HG02943 (cell line): ENCODE measurements at regions not wholly inside any gene's neighbourhood (a gene's known extent, or its start where the extent isn't known, plus 50 kb on each side); places are given as distances from the start of the nearest gene placed in this dataset.
"Not testable (repeated sequence)": the region's sequence is repeated elsewhere in the genome, so short reads cannot be mapped to it uniquely, and the experiment has no call there.

ENCODE experiments used
- ATAC-seq: cut with Tn5 transposase; IDR thresholded peaks from one replicate; pipeline ENCODE4 v1.9.1; 2021; ENCODE audit warnings: mild to moderate bottlenecking, low read depth, moderate library complexity; ENCODE audit not compliant: unreplicated experiment

DNA sequence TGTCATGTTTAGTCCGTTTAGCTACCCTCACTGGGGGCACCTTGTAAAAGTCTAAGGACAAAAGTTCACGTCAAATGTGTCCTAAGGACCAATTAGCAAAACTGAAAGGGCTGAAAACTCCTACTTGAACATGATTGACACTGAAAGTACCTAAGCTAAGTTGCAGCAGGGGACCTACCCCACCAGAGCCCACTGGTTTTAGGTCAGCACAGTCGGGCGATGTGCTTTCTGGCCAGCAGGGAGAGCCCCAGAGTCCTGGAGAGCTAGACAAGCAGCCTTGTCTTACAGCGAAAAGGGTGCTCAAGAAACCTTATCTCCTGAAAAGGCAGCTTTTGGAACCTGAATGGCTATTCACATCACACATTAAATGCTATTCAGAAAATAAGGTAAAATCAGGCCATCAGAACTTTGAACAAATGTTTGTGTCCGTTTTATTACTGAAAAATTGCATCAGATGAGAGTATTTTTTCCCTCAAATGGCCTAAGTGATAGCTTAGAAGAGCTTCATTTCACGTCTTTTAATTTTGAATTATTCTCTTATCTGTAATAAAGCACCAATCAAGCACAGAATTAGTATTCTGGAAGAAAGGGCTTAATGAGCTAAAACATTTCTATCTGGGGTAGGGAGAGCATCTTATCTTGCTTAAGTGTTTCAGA is 52.2 kb upstream of the MKI67 start:
- peak; percentile 63 for ATAC-seq

DNA sequence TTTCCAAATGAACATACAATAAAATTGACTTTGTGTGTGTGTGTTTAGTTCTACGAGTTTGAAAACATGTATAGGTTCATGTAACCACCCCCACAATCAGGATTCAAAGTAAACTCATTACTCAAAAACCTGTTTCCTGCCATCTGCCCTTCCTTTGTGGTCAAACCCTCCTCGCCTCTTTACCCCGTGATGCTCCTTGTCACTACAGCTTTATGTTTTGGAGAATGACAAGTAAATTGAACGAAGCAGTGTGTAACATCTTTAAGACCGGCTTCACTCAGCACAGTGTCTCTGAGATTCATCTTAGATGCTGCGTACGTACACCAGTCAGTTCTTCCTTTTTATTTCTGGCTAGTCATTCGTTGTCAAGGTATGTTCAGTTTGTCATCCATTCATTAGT is 54.6 kb upstream of the MKI67 start:
- no peak for ATAC-seq

DNA sequence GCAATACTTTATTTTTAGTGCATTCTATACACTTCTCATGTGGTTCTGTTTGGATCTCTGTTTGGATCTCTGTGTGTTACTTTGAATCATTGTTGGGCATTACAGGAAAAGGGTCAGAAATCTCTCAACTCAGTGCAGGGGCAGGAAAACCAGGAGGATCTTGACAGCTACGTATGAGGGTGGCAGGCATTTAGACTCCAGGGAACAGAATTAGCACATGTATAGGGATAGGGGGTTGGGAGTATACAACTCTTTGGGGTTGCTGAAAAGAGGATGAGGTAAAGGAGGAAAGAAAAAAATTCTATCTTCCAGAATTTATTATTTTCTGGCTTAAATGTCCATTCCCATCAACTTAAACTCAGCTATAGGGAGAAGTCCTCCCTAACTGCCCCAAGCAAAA is 59.4 kb upstream of the MKI67 start:
- ATAC-seq, result no peak

DNA sequence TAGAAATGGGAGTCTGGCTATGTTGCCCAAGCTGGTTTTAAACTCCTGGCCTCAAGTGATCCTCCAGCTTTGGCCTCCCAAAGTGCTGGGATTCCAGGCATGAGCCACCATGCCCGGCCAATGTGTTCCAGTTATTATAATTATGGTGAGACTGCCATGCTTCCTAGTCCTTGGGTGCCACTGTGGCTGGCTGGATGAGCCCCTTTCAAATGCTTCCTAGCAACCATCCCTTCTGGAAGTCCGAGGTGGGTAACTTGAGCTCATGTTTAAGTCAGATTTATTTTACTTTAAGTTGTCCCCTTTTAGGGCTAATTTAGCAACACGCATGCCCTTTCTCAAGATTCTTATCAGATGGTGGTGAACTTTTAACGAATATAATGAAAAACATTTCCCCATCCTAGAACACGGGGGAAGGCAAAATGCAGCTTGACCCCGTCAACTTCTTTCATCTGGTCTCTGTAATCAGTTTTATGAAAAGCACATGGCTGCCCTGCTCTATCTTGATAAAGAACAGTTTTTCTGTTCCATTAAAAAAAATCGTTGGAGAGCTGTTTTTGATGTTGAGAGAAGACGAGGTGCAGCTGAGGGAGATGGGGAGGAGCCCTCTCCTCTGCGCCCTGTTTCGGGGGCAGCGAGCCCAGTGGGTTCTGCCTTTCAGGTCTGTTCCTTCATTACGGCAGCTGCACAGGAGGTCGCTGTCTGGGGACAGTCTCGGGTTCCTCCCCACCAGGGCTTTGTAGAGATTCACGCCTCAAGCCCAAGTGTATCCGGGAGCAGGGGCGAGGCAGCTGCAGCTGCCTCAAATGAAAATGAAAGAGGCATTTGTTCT is 61.0 kb upstream of the MKI67 start:
- no peak for ATAC-seq

DNA sequence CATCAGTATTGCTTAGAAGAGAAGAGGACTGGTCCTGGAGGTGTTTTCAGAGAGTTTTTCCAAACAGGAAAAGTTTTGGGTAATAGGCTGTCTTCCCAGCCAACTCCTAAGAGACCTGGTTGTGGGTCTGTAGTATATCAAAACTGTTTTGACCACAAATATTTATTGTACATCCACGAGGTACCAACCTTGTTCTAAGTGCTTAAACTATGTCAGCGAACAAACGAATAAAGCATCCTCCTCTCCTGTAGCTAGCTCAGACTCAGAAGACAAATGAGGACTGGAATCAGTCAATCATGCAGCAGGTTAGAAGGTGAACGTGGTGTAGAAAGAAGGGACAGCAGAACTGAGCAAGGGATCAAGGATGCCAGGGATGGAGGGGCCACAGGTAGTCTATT is 61.6 kb upstream of the MKI67 start:
- no peak for ATAC-seq

DNA sequence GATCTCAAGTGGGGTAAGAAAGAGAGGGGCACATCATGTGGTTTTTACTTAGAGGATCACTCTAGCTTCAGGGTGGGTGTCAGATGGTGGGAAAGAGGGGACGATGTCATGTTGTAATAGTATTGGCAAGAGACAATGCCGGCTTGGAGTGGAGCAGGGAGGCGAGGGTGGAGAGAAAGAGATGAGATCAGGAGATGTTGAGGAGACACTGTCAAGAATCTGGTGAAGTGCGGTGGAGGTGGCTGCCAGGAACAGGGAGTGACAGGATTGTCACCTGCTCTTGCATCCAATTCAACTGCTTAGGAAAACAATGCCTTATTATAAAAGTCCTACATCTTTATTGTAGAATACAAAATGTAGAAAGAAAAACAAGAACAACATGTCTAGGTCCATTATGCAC is 63.0 kb upstream of the MKI67 start:
- no peak for ATAC-seq

DNA sequence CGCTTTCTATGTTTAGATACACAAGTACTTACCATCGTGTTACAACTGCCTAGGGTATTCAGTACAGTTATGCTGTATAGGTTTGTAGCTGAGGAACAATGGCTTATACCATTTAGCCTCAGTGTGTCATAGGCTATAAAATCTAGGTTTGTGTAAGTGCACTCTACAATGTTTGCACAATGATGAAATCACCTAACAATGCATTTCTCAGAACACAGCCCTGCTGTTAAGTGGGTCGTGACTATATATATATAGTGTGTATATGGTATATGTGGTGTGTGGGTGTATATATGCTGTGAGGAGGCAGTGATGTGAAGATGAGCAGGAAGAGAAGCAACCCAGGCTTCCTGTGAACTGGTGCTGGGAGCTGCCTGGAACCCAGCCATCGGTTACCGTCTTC is 65.6 kb upstream of the MKI67 start:
- no peak for ATAC-seq

DNA sequence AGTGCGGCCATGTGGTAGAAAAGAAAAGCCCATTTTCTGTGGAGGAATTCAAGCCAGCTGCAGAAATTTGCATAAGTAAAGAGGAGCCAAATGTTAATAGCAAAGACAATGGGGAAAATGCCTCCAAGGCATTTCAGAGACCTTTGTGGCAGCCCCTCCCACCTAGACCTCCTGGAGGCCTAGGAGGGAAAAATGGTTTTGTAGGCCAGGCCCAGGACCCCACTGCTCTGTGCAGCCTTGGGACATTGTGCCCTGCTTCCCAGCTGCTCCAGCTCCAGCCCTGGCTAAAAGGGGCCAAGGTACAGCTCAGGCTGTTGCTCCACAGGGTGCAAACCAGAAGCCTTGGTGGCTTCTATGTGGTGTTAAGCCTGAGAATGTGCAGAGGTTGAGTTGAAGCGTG is 75.6 kb upstream of the MKI67 start:
- not testable (repeated sequence) for ATAC-seq

DNA sequence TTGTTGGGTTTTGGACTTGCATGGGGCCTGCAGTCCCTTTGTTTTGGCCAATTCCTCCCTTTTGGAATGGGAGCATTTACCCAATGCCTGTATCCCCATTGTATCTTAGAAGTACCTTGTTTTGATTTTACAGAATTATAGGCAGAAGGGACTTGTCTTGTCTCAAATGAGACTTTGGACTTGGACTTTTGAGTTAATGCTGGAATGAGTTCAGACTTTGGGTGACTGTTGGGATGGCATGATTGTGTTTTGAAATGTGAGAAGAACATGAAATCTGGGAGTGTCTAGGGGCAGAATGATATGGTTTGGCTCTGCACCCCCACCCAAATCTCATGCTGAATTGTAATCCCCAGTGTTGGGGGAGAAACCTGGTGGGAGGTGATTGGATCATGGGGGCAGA is 76.8 kb upstream of the MKI67 start:
- no peak for ATAC-seq

DNA sequence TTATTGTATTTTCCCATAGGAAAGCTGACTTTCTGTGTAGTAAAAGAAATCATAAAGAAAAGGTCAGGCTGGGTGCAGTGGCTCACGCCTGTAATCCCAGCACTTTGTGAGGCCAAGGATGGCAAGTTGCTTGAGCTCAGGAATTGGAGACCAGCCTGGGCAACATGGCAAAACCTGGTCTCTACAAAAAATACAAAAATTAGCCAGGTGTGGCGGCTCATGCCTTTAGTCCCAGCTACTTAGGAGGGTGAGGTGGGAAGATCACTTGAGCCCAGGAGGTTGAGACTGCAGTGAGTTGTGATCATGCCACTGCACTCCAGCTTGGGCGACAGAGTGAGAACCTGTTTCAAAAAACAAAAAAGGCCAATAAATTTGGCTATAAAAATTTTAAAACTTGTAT is 79.4 kb upstream of the MKI67 start:
- not testable (repeated sequence) for ATAC-seq

DNA sequence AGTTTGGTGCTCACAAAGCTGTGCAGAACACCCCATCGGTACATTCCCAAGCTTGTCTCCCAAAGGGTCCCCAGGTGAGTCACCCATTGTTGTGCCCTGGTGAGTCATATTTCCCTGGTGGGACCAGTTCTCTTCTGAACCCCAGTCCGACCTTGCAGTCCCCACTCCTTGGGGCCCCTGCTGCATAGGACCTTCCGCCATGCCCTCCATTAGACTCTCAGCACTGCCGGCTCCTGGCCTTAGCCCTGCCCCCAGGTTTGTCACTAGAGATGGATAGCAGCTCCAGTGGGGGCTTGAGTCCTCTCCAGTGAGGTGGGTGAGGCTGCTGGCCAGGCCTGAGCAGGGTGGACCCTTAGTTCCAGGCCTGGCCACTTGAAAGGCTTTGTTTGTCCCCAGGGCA is 80.5 kb upstream of the MKI67 start:
- ATAC-seq, result no peak

DNA sequence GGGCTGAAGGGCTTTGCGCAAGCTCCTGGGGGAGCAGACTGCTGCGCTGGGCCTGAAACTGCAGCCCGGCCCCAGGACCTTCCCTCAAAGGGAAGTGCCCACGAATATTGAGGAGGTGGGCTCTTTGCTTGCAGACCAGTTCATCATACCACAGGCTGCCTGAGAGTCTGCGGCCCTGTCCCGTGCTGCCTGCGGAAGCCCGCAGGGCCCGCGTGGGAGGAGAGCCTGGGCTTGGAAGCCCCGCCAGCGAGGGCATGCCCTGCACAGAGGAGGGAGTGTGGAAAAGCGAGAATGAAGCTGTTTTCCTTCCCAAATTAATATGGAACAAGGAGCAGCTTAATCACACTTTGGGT is 83.6 kb upstream of the MKI67 start:
- ATAC-seq, result no peak

DNA sequence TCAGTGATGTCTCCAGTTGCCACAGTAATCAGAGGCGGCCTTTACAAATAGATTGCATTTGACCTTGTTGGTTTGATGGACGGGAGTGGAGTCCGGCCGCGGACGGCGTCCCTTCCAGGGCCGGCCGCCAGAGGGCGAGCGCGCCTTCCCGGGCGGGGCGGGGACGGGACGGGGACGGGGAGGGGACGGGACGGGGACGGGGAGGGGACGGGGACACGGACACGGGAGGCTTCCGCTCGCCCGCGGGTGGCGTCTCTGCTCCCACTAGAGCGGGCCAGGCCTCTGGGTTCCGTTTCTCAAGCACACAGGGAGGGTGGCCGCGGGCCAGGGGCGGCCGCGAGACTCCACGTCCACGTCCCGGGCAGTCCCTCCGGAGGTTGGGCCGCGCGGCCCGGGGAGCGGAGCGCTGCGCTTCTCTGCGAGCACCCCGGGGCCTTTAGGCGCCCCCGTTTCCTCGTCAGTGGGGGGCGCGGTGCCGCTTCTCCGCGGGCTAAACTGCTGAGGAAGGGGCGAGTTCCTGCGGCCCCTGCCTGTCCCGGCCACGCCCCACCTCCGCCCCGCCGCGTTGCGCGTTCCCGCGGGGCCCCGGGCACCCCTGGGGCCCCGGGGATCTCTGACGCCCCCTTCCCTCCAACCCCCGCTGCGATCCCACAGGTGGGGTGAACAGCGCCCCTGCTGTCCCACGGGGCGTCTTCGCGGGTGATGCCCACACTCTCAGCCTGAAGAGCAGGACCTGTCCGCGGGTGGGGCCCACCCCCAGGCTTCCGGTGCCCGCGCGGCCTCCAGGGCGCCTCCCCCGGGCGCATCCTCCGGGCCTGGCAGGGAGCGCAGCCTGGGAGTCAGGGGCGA is 84.2 kb upstream of the MKI67 start:
- peak; percentile 50 for ATAC-seq

DNA sequence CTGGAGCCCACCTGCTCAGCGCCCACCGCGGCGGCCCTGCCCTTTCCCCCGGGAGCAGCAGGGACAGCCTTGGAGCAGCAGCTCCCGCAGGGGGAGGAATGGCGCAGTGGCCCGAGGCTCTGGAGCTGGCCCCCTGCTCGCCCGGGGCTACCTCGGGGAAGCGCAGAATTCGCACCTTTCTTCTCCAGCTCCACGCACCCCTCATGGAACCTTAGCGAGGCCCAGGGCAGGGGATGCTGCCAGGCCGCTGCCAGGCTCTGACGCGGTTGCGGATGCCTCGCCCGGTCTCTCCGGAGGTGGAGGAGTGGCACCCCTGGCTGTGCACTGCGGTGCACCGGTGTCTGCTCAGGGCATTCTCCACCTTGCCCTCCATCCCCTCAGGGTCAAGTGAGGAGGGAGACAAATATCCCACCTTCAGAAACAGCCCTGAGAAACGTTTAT is 84.9 kb upstream of the MKI67 start:
- no peak for ATAC-seq

DNA sequence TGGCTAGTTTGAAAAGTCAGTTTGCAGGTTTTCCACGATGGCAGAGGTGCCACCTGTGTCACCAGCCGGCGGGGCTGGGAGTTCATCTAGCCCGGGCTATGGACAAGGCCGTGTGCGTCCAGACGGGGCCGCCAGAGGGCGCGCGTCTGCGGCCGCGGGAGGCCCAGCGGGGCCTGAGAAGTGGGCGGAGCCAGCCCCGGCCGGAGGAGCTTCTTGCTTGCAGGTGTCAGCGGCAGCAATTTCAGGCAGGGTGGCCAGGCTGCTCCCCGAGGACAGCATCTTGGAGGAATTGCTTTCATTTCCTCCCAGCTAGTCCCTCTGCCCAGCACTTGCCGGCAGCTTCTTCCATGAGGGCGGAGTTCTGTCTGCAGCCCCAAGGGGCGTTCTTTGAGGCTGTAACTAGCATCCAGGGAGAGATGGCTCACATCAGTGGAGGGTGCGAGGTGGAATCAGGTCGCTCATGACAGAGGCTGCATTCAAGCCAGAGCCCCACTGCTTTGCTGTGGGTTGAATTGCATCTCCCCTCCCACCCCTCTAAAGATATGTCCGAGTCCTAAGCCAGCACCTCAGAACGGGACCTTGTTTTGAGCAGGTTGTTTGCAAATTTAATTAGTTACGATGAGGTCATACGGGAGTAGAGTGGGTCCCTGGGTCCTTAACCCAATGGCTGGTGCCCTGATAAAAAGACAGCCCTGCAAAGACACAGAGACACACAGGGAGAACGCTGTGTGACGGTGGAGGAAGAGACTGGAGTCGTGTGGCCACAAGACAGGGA is 85.9 kb upstream of the MKI67 start:
- ATAC-seq, result peak; percentile 92

DNA sequence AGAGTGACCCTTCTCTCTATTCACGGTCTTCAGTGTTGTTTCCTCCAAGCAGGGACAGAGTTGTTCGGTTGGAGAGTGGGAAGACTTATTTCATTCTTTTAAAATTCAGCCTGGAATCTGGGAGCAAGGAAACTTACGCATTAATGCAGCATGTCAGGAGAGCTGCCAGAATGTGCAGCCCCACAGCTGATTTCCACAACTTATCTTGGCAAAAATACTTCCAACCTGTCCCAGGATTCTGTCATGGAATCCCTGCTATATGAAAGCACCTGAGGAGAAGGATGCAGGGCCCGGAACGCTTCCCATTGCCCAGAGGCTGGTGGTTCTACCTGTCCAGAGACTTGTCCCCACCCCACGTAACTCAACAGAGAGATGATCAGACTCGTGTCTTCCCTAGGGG is 86.9 kb upstream of the MKI67 start:
- no peak for ATAC-seq

DNA sequence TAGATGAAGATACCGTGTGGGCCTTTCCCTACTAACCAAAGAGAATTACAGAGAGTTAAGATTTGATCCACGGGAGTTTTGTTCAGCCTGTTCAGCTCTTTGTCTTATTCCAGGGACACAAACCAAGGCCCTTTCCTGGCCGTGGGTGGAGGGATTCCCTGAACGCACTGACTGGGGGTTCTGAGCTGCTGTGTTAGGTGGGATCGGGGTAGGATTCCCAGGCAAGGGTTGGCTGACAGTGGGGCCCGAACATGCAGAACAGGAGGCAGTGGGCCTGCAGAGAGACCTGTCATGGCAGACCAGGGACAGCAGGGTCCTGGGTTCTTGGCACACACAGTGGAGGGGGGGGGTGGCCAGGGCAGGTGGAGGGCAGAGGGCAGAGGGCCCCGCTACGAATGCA is 89.5 kb upstream of the MKI67 start:
- ATAC-seq, result no peak

DNA sequence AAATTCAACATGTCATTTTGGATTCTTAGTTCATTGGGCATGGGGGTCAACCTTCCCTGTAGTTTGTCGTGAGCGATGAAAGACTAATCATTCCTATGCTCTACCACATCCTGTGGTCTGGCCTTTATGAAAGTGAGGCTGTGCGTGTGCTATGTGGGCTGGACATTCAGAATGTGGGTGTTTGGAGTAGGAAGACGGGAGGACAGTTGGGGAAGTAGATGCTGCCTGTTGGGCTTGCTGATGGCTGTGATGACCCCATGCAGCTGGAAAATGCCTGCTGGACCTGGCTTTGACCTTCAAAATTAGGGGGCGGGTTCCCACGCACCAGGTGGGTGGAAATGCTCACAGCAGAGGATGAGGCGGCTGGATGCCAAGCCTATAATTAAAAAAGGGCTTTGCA is 90.9 kb upstream of the MKI67 start:
- no peak for ATAC-seq

DNA sequence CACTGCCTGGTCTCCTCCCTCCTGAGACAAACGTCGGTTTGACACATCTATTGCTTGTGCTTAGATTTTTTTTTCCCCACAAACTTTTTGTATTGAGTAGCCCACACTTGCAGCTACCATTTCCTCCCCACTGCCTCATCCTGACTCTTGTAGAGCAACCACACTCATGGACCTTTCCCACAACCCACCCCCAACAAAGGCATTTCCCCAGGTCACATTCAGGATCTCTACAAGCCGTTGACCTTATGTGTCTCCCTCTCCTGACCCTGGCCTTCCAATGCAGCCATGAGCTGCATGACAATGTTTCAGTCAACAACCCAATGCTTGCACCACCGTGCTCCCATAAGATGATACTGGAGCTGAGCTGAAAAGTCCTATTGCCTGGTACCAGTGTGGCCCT is 91.9 kb upstream of the MKI67 start:
- no peak for ATAC-seq

DNA sequence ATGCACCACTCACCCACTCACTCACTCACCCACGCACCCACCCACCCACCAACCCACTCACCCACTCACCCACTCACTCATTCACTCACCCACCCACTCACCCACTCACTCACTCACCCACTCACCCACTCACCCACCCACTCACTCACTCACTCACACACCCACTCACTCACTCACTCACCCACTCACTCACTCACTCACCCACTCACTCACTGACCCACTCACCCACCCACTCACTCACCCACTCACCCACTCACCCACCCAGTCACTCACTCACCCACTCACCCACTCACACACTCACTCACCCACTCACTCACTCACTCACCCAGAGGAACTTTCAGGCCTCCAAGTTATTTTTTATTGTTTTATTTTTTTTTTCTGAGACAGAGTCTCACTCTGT is 93.1 kb upstream of the MKI67 start:
- ATAC-seq, result no peak

DNA sequence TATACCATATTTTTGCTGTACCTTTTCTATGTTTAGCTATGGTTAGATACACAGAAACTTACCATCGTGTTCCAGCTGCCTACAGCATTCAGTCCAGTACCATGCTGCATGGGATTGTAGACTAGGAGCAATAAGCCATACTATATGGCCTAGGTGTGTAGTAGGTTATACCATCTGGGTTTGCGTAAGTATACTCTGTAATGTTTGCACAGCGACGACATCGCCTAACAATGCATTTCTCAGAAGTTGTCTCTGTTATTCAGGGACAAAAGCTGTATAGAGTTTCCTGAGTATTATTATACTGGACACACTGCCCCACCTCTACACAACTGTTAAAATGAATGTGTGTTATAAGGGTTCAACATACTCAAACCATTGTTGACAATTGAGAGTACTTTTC is 93.8 kb upstream of the MKI67 start:
- ATAC-seq, result no peak
